ENCODE measurements at regions not wholly inside any gene's neighbourhood (a gene's known extent, or its start where the extent isn't known, plus 50 kb on each side); places are given as distances from the start of the nearest gene placed in this dataset.

DNA sequence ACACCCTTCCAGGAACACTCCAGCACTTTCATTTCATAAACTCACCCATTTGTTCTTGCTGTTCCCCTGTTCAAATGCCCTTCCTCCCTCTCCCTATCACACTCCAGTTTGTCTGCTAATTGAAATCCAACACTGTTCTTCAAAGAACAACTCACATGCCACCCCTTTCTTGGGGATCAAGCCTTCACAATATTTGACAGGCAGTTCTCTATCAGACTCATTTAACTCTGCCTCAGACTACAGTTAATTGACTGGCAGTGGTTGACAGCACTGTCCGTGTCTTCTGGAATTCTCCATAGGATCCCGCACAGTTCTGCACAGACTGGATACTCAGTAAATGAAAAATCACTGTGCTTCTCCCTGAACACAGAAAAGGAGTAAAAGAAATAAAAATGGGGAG lies 87.8 kb downstream of the PMP22 start:
- DNase-seq (ENCODE audit: low read depth in 1 of 2, low spot score in 1 of 2), result no peak

DNA sequence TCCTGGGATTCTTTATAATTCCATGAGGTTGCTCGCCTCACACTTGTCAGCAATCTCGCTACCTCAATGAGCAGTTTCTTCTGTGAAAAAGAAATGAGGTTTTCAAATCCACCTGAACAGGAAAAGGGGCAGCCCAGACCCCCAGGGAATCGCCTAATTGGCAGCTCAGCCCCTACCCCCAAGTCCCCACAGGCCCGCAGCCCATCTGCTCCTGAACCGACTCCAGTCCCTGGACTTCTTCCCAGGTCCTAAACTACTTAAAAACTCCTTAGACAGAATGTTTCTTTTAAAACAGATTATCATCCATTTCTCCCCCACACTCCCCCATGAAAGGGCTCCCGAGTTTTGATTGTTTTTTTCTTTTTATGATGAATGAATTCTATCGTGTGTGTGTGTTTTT lies 89.8 kb downstream of the PMP22 start:
- DNase-seq (ENCODE audit: low read depth in 1 of 2, low spot score in 1 of 2), result no peak

- DNase-seq (ENCODE audit: low read depth in 1 of 2, low spot score in 1 of 2), result no peak
These were observed 93.7 kb downstream of the PMP22 start for GRCh38 chr17:15171167-15172047.

DNA sequence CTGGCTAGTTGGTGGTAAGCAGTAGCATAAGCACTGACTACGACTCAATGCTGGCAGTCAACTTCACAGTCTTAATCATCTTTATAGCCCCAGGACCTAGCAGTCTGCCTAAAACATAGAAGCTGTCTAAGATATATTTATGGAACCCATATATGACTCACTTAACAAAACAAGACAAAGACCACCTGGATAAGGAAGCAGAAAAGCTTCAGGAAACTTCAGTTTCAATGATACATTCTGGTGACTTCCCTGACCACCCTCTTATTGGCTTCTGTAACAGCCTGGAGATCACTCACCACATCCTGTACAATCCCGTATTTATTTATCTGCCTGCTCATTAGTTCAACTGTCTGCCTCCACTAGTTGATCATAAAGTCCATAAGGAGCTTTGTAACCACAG lies 95.5 kb downstream of the PMP22 start:
- no peak for DNase-seq (ENCODE audit: low read depth in 1 of 2, low spot score in 1 of 2)

DNA sequence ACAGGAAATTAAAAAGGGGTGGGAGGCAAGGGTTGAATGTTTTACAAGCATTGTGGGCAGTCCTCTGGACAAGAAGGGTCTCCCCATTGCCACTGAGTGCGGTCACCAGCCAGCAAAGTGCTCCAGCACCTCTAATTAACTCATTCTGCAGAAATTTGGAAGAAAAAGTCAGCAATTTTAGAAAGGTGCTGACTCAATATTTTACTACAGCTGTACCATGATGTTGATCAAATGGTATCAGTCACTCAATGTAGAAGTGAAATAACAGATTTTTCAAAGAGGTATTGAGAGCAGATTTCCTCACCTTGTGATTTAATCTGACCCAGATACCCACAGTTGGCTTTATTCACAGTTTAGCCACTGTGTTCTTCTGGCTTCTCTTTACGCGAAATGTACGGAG lies 96.7 kb downstream of the PMP22 start:
- no peak for DNase-seq (ENCODE audit: low read depth in 1 of 2, low spot score in 1 of 2)

- no peak for DNase-seq (ENCODE audit: low read depth in 1 of 2, low spot score in 1 of 2)
These were observed 103.7 kb downstream of the PMP22 start for GRCh38 chr17:15161395-15161794.

DNA sequence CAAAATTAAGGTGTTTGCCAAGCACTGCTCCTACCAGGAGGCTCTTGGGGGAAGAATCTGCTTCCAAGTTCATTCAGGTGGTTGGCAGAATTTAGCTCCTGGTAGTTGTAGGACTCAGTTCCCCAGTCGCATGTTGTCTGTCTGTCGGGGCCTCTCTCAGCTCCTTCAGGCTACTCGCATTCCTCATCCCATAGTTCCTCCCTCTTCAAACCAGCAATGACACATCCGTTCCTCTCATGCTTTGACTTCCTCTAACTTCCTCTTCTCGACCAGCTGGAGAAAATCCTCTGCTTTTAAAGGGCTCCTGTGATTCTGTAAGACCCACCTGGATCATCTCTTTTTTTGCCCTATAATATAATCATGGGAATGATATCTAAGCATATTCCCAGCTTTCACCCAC lies 108.1 kb downstream of the PMP22 start:
- no peak for DNase-seq (ENCODE audit: low read depth in 1 of 2, low spot score in 1 of 2)

DNA sequence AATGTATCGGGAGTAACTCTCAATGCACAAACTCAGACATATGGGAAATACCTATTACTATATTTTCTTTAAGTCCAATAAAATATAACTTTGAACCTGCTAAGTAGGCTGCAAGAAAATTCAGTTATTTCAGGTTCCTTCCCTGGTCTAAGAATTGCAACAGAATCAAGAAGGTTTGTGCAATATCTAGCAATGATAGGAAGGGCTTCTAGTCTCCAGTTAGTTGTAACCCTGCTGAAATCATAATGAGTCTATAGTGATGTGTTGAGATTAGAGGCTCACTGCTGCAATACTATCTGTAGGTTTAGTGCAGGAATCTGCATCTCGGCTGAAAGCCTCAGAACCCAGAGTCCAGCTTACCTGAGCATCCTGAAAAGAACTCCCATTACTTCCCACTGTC lies 110.5 kb downstream of the PMP22 start:
- no peak for DNase-seq (ENCODE audit: low read depth in 1 of 2, low spot score in 1 of 2)

- DNase-seq (ENCODE audit: low read depth in 1 of 2, low spot score in 1 of 2), result no peak
These were observed 119.5 kb downstream of the PMP22 start for GRCh38 chr17:15145621-15146020.

- DNase-seq (ENCODE audit: low read depth in 1 of 2, low spot score in 1 of 2), result no peak
These were observed 121.6 kb downstream of the PMP22 start for GRCh38 chr17:15143524-15143923.

- no peak for DNase-seq (ENCODE audit: low read depth in 1 of 2, low spot score in 1 of 2)
These were observed 130.8 kb downstream of the PMP22 start for GRCh38 chr17:15134363-15134762.

- DNase-seq (ENCODE audit: low read depth in 1 of 2, low spot score in 1 of 2), result no peak
These were observed 131.3 kb downstream of the PMP22 start for GRCh38 chr17:15133826-15134225.

GRCh38 chr17:15133143-15133542 lies 132.0 kb downstream of the PMP22 start:
- DNase-seq (ENCODE audit: low read depth in 1 of 2, low spot score in 1 of 2), result no peak

DNA sequence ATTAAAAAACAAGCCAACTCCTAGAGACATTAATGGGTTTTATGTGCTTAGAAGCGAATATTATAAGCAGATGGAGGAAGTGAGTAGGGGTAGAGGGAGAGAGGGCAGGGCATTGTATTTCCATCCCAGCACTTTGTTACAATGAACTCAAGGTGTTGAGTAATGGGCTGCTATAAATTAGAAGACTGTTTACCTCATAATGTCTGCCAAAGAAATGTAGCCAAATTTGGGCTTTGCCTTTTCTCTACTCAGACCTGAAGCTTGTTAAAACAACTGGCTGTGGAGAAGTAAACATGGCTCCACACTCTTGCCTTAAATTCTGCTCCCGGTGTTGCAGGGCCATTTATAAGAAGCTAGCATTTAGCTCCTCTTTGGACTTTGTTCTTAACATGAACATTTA lies 134.7 kb downstream of the PMP22 start:
- no peak for DNase-seq (ENCODE audit: low read depth in 1 of 2, low spot score in 1 of 2)

DNA sequence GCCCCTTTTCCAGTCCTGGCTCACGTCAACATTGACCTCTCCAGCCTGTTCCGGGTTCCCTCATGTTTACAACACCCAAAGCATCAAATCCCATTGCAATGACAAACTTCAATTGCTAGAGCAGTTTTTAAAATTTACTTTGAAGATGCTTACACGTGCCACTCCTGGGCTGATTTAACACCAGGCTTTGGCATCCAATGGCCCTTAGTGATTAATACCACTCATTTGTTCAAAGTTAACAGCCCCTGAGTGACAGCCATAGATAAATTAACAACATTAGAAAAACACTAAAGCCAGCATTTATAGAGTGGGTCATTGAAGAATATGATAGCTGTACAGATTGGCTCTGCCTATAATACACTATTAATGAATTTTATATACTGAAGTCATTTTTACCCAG lies 135.1 kb downstream of the PMP22 start:
- DNase-seq (ENCODE audit: low read depth in 1 of 2, low spot score in 1 of 2), result no peak

GRCh38 chr17:15124746-15125145 lies 140.4 kb downstream of the PMP22 start:
- no peak for DNase-seq (ENCODE audit: low read depth in 1 of 2, low spot score in 1 of 2)

DNA sequence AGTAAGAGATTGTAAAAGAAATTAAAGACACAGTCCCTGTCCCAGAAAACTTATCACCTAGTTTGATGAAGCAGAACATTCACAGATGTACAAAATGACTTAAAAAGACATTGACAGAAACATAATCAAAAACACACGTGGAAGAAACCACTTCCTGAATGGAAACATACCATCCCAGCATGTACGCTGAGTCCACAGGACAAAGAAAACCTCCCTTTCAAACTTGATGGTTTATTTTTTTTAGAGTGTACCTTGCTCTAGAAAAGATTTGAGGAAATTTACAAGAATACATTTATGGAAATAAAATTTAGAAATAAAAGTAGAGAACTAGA lies 140.9 kb downstream of the PMP22 start:
- no peak for DNase-seq (ENCODE audit: low read depth in 1 of 2, low spot score in 1 of 2)

DNA sequence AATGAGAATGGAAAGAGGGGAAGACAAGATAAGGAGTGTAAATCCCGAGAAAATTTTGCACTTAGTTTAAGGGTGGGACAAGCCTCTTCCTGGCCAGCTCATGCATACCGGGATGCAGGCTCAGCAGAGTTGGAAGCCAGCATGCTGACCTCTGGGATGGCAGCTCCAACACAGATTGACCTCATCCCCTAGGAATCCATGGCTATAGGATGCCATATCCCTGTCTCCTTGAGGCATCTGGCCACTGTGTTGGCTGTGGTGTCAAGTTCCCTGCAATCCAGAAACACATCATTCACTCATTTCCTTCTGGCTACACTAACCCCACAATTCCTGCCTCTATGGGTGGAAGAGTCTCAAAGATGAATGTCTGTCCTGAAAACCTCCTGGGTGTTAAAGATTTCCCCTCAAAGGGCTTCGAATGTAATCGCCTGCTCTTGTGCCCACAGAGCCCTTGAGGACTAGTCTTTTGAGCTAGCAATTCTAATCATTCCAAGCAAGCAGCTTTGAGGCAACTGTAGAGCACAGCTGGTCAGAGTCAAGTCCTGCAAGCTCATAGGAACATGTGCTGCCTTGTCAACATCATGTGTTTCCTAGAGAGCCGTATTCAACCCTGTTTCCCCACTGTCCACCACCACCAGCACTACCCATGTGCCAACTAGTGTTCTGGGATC lies 141.4 kb downstream of the PMP22 start:
- DNase-seq (ENCODE audit: low read depth in 1 of 2, low spot score in 1 of 2), result no peak

DNA sequence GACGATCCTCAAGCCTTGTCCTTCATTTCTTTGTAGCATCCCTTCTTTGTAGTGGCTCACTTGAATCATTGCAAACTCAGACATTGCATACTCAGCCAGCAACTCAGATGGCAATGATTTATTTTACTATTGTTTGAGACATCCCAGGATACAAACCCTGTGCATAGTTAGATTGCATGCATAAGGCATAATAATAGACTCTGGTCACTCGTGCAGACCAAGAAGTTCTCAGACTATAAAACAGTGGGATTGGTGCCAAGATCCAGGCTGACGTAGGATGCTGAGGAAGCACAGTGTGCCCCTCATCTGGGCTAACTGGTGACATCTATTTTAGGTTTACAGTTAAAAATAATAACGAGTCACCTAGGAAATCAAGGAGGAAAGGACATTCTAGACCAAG lies 142.3 kb downstream of the PMP22 start:
- no peak for DNase-seq (ENCODE audit: low read depth in 1 of 2, low spot score in 1 of 2)

GRCh38 chr17:15121426-15121825 lies 143.7 kb downstream of the PMP22 start:
- no peak for DNase-seq (ENCODE audit: low read depth in 1 of 2, low spot score in 1 of 2)

DNA sequence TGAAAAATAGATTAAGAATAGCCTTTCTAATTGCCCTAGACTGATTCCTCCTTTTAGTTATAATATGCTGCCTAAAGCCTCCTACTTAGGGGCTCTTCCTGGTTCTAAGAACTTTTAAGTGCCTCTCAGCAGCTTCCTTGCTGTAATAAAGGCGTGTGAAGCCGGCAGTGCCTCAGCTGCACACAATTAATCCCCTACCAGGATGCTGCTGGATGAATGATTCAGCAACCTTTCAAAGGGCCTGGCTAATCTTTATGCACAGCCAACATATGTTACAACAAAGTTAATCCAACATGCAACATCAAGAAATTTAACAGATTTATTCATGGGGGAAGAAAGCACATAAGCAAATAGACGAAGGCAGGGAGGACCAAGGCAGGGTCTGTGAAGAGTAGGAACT lies 145.2 kb downstream of the PMP22 start:
- no peak for DNase-seq (ENCODE audit: low read depth in 1 of 2, low spot score in 1 of 2)

GRCh38 chr17:15117239-15117638 lies 147.9 kb downstream of the PMP22 start:
- no peak for DNase-seq (ENCODE audit: low read depth in 1 of 2, low spot score in 1 of 2)
